Breast epithelium (tissue), 4 donors: ENCODE measurements at regions not wholly inside any gene's neighbourhood (a gene's known extent, or its start where the extent isn't known, plus 50 kb on each side); places are given as distances from the start of the nearest gene placed in this dataset.

Source experiments
- DNase-seq, 2 donors: peaks; one replicate each; pipeline ENCODE4 v3.0.0-alpha.2; 2019; ENCODE audit warnings: low spot score in 2 of 2
- H3K27ac ChIP-seq, 2 donors: fragments of 200-600 bp; sonication (generic) in 1 of 2; one replicate each; pipeline ENCODE4 v1.5.1; 2016 to 2019; ENCODE audit warnings: mild to moderate bottlenecking in 1 of 2
- H3K27me3 ChIP-seq, 2 donors: fragments of 200-600 bp; sonication (generic) in 1 of 2; one replicate each; pipeline versions ENCODE4 v1.5.1 to v1.6.0; 2017 to 2019; ENCODE audit warnings: control low read depth in 1 of 2, mild to moderate bottlenecking in 1 of 2
- H3K36me3 ChIP-seq: fragments of 200-600 bp; one replicate; pipeline ENCODE4 v1.5.1; 2019
- H3K4me1 ChIP-seq, 2 donors: fragments of 200-600 bp; sonication (generic); one replicate each; pipeline ENCODE4 v1.5.1; 2016 to 2019; ENCODE audit warnings: control low read depth in 1 of 2
- H3K4me3 ChIP-seq, 3 donors: fragments of 200-600 bp; sonication (generic); 1 replicate in 2 of 3; 2 replicates in 1 of 3; pipeline ENCODE4 v1.5.1; 2016 to 2019; ENCODE audit warnings: mild to moderate bottlenecking in 3 of 3, moderate library complexity in 2 of 3
- H3K9me3 ChIP-seq, 2 donors: fragments of 200-600 bp; sonication (generic) in 1 of 2; one replicate each; pipeline ENCODE4 v1.5.1; 2016 to 2019; ENCODE audit warnings: control low read depth in 1 of 2
- CTCF ChIP-seq, 3 donors: fragments of 450-650 bp; IDR thresholded peaks; one replicate each; pipeline ENCODE4 v1.5.1; 2016 to 2017; ENCODE audit warnings: antibody characterized with exemption in 3 of 3, mild to moderate bottlenecking in 3 of 3, moderate library complexity in 3 of 3
- POLR2A ChIP-seq: fragments of 450-650 bp; IDR thresholded peaks from one replicate; pipeline ENCODE4 v1.6.1; 2016; ENCODE audit warnings: antibody characterized with exemption, mild to moderate bottlenecking, moderate library complexity
- POLR2AphosphoS5 ChIP-seq, 3 donors: sonication (generic); formaldehyde crosslinking; IDR thresholded peaks; one replicate each; pipeline ENCODE4 v1.6.1; 2017; ENCODE audit warnings: antibody characterized with exemption in 3 of 3
- intact Hi-C: fragments of 100-400 bp; cut with DNase I; formaldehyde crosslinking; loops from one replicate; pipeline ENCODE4 v1.15.1; 2023; ENCODE audit warnings: low total_unique reads

- Histone ChIP-seq H3K27me3 (no peaks in the 10 kb centered on the region), H3K36me3 (no peaks in the 10 kb centered on the region), H3K4me3 (no peak overlapping the region), H3K9me3 (no peaks in the 10 kb centered on the region), H3K4me1 (no peaks in the 10 kb centered on the region), H3K27ac (no peak overlapping the region)
- TF ChIP-seq POLR2AphosphoS5 (IDR thresholded peaks at IDR 0.05) (no peak), POLR2A (no peak), CTCF (IDR thresholded peaks at IDR 0.05) (no peak)
- intact Hi-C loops: no loop called here
- no peak for DNase-seq
Observed at GRCh38 chr2:71812736-71813135, 334.9 kb downstream of the CYP26B1 start.

- H3K4me3 ChIP-seq: no peak overlapping the region
- no peaks in the 10 kb centered on the region for H3K4me1 ChIP-seq
- no peaks in the 10 kb centered on the region for H3K36me3 ChIP-seq
- no peaks in the 10 kb centered on the region for H3K9me3 ChIP-seq
- no peaks in the 10 kb centered on the region for H3K27me3 ChIP-seq
- TF ChIP-seq CTCF (IDR thresholded peaks at IDR 0.05): no peak
- TF ChIP-seq POLR2AphosphoS5 (IDR thresholded peaks at IDR 0.05): no peak
- TF ChIP-seq POLR2A: no peak
- no peak for DNase-seq
- H3K27ac ChIP-seq: no peak overlapping the region
- intact Hi-C loops: no loop called here
Observed at GRCh38 chr2:71811726-71812125, 335.9 kb downstream of the CYP26B1 start.

GRCh38 chr2:71811157-71811556 lies 336.5 kb downstream of the CYP26B1 start:
- no peaks in the 10 kb centered on the region for H3K9me3 ChIP-seq
- H3K4me1 ChIP-seq: no peaks in the 10 kb centered on the region
- no peak for DNase-seq
- no peak overlapping the region for H3K27ac ChIP-seq
- intact Hi-C loops: no loop called here
- H3K27me3 ChIP-seq: no peaks in the 10 kb centered on the region
- TF ChIP-seq CTCF (IDR thresholded peaks at IDR 0.05): no peak
- TF ChIP-seq POLR2A: no peak
- TF ChIP-seq POLR2AphosphoS5 (IDR thresholded peaks at IDR 0.05): no peak
- H3K4me3 ChIP-seq: no peak overlapping the region
- no peaks in the 10 kb centered on the region for H3K36me3 ChIP-seq

- Histone ChIP-seq H3K27ac (no peak overlapping the region), H3K9me3 (no peaks in the 10 kb centered on the region), H3K4me3 (no peak overlapping the region), H3K27me3 (no peaks in the 10 kb centered on the region), H3K4me1 (no peaks in the 10 kb centered on the region), H3K36me3 (no peaks in the 10 kb centered on the region)
- TF ChIP-seq POLR2AphosphoS5 (IDR thresholded peaks at IDR 0.05) (peak in 1 of 3 donors; percentile 23), POLR2A (no peak), CTCF (IDR thresholded peaks at IDR 0.05) (no peak)
- intact Hi-C loops: no loop called here
- DNase-seq: no peak
Observed at GRCh38 chr2:71807581-71808451, 339.8 kb downstream of the CYP26B1 start.

GRCh38 chr2:71806432-71806831 lies 341.2 kb downstream of the CYP26B1 start:
- intact Hi-C loops: no loop called here

More at GRCh38 chr2:71806432-71806831, 341.2 kb downstream of the CYP26B1 start:
- Histone ChIP-seq H3K9me3 (no peaks in the 10 kb centered on the region), H3K4me1 (no peaks in the 10 kb centered on the region), H3K27ac (no peak overlapping the region), H3K36me3 (no peaks in the 10 kb centered on the region), H3K27me3 (no peaks in the 10 kb centered on the region), H3K4me3 (no peak overlapping the region)
- no peak for TF ChIP-seq CTCF (IDR thresholded peaks at IDR 0.05)
- no peak for TF ChIP-seq POLR2A
- no peak for TF ChIP-seq POLR2AphosphoS5 (IDR thresholded peaks at IDR 0.05)
- DNase-seq: no peak
